RCC 7860 (cell line): ENCODE measurements at regions not wholly inside any gene's neighbourhood (a gene's known extent, or its start where the extent isn't known, plus 50 kb on each side); places are given as distances from the start of the nearest gene placed in this dataset.

Experiments used
- DNase-seq: peaks from one replicate; pipeline ENCODE4 v3.0.0-alpha.2; 2015; ENCODE audit warnings: low spot score
- FAIRE-seq: peaks from 2 replicates; lab custom pipeline; 2012; peaks lifted over from hg19 to GRCh38; lab: Jason Lieb, UNC

DNA sequence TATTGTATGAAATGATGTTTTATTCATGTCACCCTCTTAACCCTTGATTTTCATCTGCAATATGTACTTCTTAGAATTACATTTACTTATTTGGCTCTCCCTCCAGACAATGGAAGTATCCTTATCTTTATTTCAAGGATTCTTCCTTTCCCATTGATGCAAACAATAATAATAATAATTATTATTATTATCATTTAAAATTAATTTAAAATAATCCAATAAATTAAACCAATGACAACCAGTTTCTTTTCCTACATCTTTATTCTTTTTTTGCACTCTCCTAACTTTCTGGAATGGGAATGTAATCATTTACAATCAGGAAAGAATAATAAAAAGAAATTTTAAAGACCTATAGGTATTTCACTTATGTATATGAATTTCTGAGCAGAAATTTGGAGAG is 504.4 kb downstream of the INHBA start:
- DNase-seq: no peak
- peak; percentile 30 for FAIRE-seq

DNA sequence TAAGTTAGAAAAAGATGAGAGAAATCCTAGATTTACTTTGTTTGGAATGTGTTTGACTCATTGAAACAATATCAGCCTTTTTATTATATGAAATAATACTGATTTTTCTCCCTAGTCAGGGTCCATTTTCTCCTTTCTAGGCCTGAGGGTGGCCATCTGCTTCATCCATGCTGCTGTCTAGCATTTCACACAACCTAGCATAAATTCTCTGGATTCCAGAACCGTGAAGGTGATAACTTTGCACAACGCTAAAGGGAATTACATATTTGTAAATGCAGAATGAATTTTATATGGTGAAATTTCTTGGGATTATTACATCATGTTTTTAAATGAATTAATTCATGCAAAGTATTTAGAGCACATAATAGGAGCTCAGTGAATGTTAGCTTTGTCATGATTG is 505.1 kb downstream of the INHBA start:
- FAIRE-seq (no peak), DNase-seq (no peak)

DNA sequence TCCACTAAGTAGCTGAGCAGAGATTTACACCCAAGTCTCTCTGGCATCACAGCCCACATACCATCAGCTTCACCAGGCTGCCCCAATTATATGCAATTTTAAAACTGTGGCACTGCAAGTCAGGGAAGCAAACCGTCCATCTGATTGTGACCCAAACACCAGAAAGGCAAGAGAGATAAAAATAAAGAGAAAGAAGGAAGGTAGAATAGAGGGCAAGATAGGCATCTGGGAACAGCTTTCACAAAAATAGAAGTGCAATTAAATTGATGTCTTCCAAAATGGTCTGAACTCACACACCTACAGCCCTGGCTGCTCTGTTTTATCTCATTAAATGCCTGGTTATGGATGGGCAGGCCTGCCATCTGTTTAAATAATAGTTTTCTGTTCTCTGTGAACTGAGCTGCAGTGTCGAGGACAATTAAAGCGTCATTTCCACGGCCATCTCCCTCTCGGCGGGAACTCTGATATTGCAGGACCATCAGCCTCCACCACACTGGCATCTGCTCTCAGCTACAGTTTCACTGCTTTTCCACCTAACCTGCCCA is 509.1 kb downstream of the INHBA start:
- DNase-seq (no peak), FAIRE-seq (no peak)

DNA sequence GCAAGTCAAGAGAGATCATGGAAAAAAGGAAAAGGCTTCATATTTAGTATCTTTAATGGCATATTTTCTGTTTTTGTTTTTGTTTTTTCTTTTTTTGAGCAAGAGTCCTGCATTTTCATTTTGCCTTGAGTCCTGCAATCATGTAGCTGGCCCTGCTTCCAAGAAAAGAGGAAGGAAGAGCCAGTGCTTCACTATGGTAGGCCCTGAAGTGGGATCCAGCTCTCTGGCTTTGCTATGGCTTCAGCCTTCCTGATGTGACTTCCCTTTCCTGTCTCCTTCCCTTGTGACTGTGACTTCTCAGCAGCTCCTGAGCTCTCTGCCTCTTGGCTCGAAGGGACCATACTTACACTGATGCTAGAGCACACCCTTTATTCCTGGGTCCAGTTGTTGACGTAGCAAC is 512.3 kb downstream of the INHBA start:
- FAIRE-seq (no peak), DNase-seq (no peak)

DNA sequence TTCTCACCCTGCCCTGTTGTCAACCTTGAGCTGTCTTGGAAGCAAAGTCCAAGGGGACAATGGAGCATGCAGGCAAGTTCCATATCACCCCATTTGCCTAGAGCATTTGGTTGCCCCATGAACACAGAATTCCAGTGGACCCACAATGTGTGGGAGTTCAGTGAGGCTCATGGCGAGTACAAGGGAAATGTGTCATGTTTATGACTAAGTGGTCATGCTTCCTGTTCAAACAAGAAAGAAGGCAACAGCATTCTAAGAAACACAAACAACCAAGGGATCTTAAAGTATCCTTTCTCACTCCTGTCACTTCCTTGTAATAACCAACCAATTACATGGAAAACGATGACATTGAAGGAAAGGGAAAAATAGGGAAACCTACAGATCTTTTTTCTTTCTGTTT is 513.0 kb downstream of the INHBA start:
- peak; percentile 96 for DNase-seq

DNA sequence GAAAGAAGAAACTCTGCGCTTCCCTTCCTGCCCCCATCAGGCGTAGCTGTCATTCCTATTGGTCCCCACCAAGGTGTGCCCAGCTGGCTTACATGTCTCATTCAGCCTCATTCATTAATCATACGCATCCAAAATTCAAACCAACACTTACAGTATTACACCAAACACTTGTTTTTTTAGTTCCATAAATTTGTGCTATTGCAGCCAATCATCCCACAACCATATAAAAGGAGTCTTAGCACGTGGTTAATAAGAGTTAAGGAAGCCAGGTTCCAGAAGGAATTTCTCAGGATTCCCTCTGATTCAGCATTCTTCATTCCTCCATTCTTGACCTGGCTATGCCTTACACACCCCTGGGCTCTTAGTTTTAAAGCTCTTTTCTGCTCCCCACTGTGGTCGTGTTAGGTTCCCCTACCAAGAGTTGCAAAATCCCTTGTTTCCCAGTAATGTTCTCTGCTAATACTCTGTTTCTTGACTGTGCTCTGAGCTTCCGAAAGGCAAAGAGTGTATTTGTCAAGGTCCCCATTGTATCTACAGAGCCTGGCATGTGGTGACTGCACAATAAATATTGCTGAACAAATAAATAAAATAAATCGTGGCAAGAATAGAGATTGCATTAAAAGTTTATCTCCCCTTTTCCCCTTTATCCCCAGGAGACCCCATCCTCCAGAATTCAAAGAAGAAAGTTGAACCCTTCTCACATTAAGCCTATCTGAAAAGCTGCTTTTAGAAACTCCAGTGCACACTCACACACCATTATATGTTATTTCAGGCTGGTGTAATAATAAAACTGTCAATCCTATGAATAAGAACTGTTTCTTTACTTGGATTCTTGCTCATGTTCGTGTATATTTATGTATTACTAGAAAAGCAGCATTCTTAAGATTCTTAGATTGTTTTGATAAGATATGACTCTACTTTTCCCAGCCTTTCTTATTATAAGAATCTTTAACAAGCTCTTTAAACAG is 514.4 kb downstream of the INHBA start:
- DNase-seq: peak; percentile 75
- no peak for FAIRE-seq

More for the DNA sequence above, 513.0 kb downstream of the INHBA start:
- peak; percentile 86 for FAIRE-seq

DNA sequence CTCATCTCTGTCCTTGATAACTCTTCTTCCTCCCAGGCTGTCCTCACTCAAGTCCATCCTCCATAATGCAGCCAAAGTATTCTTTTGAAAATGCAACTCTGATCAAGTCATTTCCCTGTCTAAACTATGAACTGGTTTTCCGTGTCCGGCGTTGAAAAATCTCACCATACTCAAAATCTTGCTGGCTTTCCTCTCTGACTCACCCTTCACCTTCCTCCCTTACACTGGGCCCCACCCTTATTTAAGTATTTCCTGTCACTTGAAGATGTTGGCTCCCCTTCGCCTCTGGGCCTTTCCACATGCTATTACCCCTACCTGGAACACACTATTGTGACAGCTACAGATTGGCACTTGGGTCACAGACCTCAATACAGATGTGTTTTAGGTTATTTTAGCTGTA is 515.6 kb downstream of the INHBA start:
- DNase-seq: no peak
- no peak for FAIRE-seq

DNA sequence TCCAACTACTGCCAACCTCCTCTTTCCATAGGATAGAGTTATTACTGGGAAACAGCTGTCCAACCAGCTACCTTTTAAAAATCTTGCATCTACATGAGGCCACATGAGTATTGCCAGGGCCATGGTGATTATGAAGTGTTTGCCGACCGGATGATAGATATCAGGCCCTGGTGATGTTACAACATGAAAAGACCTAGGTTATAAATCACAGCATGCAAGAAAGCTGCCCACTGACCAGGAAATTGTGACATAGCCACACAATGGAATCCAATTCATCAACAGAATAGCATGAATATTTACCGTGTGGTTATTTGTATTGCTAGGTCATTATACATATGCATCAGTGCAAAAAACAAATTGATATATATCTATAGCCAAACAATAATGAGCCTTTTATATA is 517.0 kb downstream of the INHBA start:
- DNase-seq (no peak), FAIRE-seq (no peak)

DNA sequence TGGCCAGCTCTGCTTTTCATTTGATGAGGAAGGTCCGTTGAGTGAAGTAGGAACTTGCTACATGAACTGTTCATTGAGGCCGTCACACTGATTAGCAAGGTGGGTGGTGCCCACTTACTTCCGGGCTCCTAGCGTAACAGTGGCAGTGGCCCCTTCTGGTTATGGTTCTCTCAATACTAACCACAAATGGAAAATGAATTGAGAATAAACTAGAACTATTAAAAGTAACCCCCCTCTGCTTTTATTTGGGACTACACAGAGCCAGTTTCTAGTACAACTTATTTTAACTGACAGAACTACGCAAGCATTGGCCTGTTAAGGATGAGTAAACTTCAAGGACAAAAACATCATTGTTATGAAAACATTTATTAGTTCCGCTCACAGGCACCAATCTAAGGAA is 519.1 kb downstream of the INHBA start:
- FAIRE-seq (no peak), DNase-seq (no peak)

DNA sequence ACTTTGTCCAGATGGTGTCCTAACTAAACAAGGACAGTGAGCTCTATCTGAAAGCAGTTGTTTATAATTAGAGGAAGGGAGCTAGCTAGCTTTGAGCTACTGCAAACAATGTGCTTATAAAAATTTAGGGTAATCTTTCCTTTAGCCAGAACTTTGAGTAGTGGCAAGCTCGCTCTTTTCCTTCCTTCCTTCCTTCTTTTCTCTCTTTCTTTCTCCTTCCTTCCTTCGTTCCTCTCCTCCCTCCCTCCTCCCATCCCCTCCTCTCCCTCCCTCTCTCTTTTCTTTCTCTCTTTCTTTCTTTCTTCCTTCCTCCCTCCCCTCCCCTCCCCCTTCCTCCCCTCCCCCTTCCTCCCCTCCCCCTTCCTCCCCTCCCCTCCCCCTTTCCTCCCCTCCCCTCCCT is 520.1 kb downstream of the INHBA start:
- FAIRE-seq: no peak
- DNase-seq: no peak

DNA sequence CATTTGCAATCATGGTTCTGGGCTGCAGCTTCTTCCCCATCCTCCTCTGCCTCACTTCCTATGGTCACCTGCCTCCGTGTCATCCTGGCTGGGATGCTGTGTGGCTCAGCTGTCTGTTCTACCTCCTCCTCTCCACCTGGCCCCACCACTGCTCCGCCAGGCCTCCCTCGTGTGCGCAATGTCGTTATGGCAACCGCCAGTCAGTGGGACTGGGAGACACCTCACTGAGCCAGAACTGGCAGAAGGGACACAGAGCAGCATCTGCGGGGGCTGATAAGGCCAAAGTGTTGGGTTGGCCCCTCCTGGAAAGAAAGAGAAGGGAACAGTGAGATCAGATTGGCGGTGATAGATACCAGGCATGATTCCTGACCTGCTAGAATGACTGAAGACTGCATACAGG is 527.5 kb downstream of the INHBA start:
- FAIRE-seq: no peak
- DNase-seq: no peak

DNA sequence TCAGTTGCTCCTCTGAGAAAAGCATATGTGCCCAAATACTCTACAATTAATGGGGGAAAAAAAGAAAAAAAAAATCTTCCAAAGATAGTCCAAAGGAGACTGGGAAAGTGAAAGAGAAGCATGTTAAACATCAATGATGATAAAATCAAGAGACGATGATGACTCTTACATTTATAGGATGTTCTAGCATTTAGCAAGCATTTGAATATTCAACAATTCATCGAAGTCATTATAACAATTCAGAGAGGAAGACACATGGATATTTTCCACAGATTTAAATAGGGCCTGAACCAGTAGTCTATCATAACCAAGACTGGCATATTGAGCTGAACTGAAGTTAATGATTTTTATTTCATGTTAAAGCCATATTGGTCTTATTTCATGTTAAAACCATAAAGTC is 528.4 kb downstream of the INHBA start:
- FAIRE-seq (no peak), DNase-seq (no peak)

DNA sequence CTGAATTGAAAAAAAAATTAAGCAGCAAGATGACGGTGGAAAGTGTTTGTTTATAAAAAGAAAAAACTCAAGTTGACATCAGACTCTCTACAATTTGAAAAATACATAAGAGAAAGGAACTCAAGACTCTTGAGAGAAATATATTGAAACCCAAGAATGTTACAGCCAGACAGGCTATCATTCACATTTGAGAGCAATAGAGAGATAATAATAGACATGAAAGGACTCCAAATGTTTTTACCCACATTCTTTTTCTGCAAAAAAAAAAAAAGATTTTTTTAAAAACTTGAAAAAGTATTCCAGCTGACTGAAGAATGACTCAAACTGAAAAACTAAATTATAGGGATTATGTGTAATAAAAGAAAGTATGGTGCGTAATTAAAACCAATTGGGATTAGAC is 532.4 kb downstream of the INHBA start:
- no peak for FAIRE-seq

DNA sequence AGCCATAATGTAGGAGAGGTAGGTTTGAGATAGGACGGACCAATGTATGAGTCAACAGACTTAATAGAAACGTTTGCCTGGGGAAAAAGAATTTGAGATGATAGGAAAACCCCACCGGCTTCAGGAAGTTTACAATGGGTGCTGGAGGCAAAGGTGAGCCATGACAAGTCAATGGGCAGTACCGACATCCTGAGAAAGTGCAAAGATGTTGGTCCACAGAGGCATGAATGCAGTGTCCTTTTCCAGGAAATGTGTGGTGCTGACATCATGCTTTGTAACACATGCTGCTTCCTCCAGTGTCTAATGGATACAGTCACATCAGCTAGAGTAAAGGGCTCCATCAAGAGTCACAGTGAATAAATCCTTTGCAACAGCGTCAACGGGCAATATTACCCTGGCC is 533.6 kb downstream of the INHBA start:
- DNase-seq: no peak
- no peak for FAIRE-seq

More for the DNA sequence above, 532.4 kb downstream of the INHBA start:
- DNase-seq: no peak

DNA sequence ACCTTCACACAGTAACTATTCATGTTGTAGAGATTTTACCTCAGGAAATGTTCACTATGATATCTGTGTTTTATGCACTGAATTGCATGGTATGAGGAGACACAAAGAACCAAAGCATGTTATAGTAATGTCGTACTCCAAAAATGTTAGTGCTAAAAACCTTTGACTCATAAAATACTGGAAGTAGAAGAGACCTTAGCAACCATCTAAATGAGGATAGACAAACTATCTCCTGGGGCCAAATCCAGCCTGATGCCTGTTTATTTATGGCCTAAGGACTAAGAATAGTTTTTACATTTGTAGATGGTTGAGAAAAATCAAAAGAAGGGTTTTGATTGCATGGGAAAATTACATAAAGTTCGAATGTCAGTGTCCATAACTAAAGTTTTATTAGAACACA is 535.1 kb downstream of the INHBA start:
- DNase-seq: no peak
- FAIRE-seq: no peak

DNA sequence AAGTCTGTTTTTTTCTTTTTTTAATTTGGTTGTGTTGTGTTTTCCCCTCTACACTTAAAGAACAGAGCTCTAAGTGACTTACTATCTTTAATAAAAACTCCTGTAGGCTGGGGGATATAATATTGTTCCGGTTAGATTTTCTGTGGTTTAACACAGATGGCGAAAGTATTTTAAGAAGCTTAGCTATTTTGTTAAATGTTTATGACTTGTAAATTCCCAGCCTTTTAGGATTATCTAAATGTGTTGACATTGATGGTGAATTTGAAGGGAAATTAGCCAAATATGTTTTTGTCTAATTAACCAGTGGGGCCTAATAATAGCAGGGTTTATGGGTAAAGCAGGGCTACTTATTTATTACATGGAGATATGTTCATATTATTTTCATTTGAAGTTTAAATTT is 538.5 kb downstream of the INHBA start:
- no peak for FAIRE-seq
- no peak for DNase-seq

DNA sequence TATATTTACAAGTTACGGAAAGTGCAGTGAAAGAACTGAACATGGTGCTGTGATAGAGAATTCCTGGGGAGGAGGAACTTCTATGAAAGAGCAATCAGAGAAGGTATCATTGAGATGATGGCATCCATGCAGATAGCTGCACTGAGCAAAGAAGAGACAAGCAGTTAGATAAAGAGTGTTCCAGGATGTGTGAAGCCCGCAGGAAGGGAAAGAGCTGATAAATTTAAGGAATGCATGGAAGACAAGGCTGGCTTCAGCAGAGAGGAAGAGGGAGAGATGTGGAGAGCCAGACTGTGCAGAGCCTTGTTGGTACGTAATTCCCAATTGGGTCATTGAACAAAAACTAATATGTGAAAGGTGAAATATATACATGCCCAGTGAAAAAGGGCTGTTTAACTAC is 538.9 kb downstream of the INHBA start:
- DNase-seq: no peak
- no peak for FAIRE-seq

DNA sequence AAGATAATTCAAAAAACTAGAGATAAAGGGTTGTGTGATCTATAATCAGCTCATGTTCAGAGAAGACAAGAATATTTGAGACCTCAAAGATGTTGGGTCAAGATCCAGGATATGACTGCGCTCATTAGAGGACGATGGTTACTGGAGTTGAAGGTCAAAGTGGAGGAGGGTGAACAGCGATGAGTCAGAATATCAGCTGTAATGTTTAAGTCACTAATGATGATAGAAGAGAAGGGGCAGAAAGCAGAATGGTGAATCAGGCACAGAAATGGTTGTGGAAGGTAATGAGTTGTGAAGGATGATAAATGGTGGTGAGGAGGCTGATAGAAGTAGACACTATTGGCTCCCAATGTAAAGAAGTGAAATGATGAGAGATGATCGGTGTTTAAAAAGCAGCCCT is 540.3 kb downstream of the INHBA start:
- FAIRE-seq: peak; percentile 45
- DNase-seq: peak; percentile 57

DNA sequence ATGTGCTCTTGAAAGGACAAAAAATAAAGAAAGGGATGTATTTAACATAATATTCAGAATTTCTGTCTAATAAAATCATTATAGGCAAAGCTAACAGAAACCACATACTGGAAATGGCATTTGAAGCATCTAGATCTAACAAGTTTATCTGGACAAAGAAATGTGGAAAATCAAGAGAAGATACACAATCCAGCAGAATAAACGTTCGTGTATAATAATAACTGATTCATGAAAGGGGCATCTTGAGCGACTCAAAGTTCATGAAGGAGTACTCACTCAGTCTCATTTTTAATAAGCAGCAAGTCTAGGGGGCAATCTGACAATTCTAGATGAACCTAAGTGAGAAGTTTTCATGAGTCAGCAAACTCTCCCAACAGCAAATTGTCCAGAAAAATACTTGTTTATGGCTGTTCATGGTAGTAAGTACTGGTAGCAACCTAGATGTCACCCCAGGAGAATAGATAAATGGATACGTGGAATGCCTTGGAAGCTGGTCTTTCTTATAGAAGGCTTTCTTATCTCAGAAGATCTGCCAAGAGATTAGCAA is 541.8 kb downstream of the INHBA start:
- no peak for FAIRE-seq
- no peak for DNase-seq

DNA sequence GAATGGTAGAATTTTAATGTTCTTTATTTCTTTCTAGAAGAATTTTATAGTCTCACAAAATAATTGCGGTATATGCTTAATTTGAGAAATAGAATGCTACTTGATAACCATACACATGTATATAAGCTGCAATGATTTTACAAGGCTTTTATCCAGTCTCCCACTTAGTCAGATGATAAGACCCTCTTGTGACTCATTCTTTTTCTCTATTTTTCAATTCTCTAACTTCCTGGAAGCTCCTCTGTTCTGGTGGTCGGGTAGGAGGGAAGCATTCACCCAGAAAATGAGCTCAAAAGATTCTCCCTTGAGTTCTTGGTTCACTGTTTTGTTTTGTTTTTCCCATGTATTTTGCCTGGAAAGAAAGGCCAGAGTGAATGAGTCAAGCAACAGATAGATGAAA is 546.6 kb downstream of the INHBA start:
- DNase-seq (peak; percentile 48), FAIRE-seq (peak; percentile 60)

DNA sequence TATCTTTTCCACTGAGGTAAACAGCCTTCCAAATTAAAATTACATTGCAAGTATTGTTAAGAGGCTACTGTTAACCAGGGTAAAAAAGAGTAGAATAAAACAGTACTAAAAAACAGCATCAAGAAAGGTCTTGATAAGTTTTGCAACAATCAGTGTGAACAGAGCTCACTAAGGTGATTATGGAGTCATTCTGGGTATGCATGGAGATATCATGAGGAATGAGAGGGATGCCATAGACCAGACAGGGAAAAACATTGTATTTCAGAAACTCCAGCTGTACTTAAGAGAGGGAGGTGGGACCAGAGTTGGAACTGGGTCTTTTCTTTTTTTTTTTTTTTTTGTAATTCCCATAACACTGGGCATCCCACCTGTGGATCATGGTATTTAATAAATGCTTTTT is 549.6 kb downstream of the INHBA start:
- DNase-seq: no peak
- FAIRE-seq: no peak

DNA sequence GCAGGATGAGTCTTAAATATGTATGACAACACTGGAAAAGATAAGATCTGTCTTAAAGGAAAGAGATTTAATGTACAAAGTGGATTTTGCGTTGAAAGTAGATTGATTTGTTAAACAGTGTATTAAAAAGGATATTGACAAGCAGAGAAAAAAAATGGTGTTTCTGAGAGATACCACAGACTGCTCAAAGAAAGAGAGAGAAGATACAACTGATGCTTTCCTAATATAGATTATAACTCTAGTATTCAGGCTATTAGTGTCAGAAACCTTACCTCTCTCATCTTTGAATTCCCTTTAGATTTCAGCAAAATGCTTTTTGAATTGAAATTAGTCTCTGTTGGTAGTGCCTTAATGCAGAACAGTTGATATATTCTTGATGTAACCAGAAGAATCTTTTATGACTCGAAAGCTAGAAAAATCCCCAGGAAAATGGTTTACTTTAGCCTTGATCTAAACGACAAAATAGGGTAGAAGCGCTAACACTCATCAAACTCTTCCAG is 550.7 kb downstream of the INHBA start:
- no peak for FAIRE-seq
- no peak for DNase-seq
